ENCODE measurements at regions not wholly inside any gene's neighbourhood (a gene's known extent, or its start where the extent isn't known, plus 50 kb on each side); places are given as distances from the start of the nearest gene placed in this dataset.

- TF ChIP-seq CTCF (IDR thresholded peaks at IDR 0.05; ENCODE audit: borderline replicate concordance, control extremely low read depth, extremely low read depth, insufficient read depth, missing control alignments), result no peak
- DNase-seq (ENCODE audit: low spot score), result no peak
- in situ Hi-C loops (cut with MboI; ENCODE audit: low sequenced_read_pairs, unreplicated experiment), result no loop called here
Observed at GRCh38 chr11:70528046-70528793, 129.9 kb downstream of the CTTN start.

GRCh38 chr11:70528794-70529580 is 130.7 kb downstream of the CTTN start:
- in situ Hi-C loops (cut with MboI; ENCODE audit: low sequenced_read_pairs, unreplicated experiment), result no loop called here
- DNase-seq (ENCODE audit: low spot score), result no peak
- TF ChIP-seq CTCF (IDR thresholded peaks at IDR 0.05; ENCODE audit: borderline replicate concordance, control extremely low read depth, extremely low read depth, insufficient read depth, missing control alignments), result no peak

GRCh38 chr11:70530010-70530409 is 131.7 kb downstream of the CTTN start:
- TF ChIP-seq CTCF (IDR thresholded peaks at IDR 0.05; ENCODE audit: borderline replicate concordance, control extremely low read depth, extremely low read depth, insufficient read depth, missing control alignments), result no peak
- in situ Hi-C loops (cut with MboI; ENCODE audit: low sequenced_read_pairs, unreplicated experiment), result no loop called here
- DNase-seq (ENCODE audit: low spot score), result no peak

GRCh38 chr11:70530629-70531185 is 132.4 kb downstream of the CTTN start:
- no peak for TF ChIP-seq CTCF (IDR thresholded peaks at IDR 0.05; ENCODE audit: borderline replicate concordance, control extremely low read depth, extremely low read depth, insufficient read depth, missing control alignments)
- in situ Hi-C loops (cut with MboI; ENCODE audit: low sequenced_read_pairs, unreplicated experiment), result no loop called here
- DNase-seq (ENCODE audit: low spot score), result no peak

- in situ Hi-C loops (cut with MboI; ENCODE audit: low sequenced_read_pairs, unreplicated experiment), result no loop called here
- no peak for TF ChIP-seq CTCF (IDR thresholded peaks at IDR 0.05; ENCODE audit: borderline replicate concordance, control extremely low read depth, extremely low read depth, insufficient read depth, missing control alignments)
- no peak for DNase-seq (ENCODE audit: low spot score)
Observed at GRCh38 chr11:70531281-70532065, 133.1 kb downstream of the CTTN start.

GRCh38 chr11:70532066-70532440 is 133.7 kb downstream of the CTTN start:
- DNase-seq (ENCODE audit: low spot score), result no peak
- no peak for TF ChIP-seq CTCF (IDR thresholded peaks at IDR 0.05; ENCODE audit: borderline replicate concordance, control extremely low read depth, extremely low read depth, insufficient read depth, missing control alignments)
- in situ Hi-C loops (cut with MboI; ENCODE audit: low sequenced_read_pairs, unreplicated experiment), result no loop called here
